Heart right ventricle (tissue), 16 donors: ENCODE measurements at regions not wholly inside any gene's neighbourhood (a gene's known extent, or its start where the extent isn't known, plus 50 kb on each side); places are given as distances from the start of the nearest gene placed in this dataset.

ENCODE experiments used
- ATAC-seq, 8 donors: fragments of 200-7000 bp; cut with Tn5 transposase; one replicate each; pipeline ENCODE4 v1.9.1; 2020; ENCODE audit warnings: mild to moderate bottlenecking in 8 of 8, moderate library complexity in 8 of 8, moderate number of reproducible peaks in 1 of 8
- DNase-seq, 2 donors: peaks; one replicate each; pipeline ENCODE4 v3.0.0-alpha.2; 2020
- H3K27ac ChIP-seq, 10 donors: fragments of 200-600 bp; sonication (generic) in 2 of 10; one replicate each; pipeline versions ENCODE4 v1.5.0 to v1.8.0; 2020 to 2022; ENCODE audit warnings: mild to moderate bottlenecking in 3 of 10
- H3K27me3 ChIP-seq, 7 donors: fragments of 200-600 bp; one replicate each; pipeline ENCODE4 v1.8.0; 2021 to 2022; ENCODE audit warnings: mild to moderate bottlenecking in 2 of 7
- H3K36me3 ChIP-seq, 9 donors: fragments of 200-600 bp; sonication (generic) in 1 of 9; one replicate each; pipeline versions ENCODE4 v1.5.0 to v1.8.0; 2020 to 2022; ENCODE audit warnings: mild to moderate bottlenecking in 2 of 9
- H3K4me1 ChIP-seq, 9 donors: fragments of 200-600 bp; sonication (generic) in 1 of 9; one replicate each; pipeline versions ENCODE4 v1.5.0 to v1.8.0; 2020 to 2022; ENCODE audit warnings: mild to moderate bottlenecking in 4 of 9
- H3K4me3 ChIP-seq, 10 donors: fragments of 200-600 bp; sonication (generic) in 2 of 10; one replicate each; pipeline versions ENCODE4 v1.5.0 to v1.8.0; 2020 to 2022; ENCODE audit warnings: mild to moderate bottlenecking in 7 of 10, moderate library complexity in 2 of 10
- H3K9me3 ChIP-seq, 11 donors: fragments of 200-600 bp in 10 of 11; sonication (generic) in 2 of 11; one replicate each; pipeline versions ENCODE4 v1.5.0 to v1.8.0; 2013 to 2022; ENCODE audit warnings: mild to moderate bottlenecking in 2 of 11, control low read depth in 1 of 11, moderate library complexity in 1 of 11
- CTCF ChIP-seq, 9 donors: fragments of 200-600 bp; sonication (generic) in 2 of 9; IDR thresholded peaks; one replicate each; pipeline versions ENCODE4 v1.5.0 to v1.8.0; 2021 to 2022; ENCODE audit warnings: antibody characterized with exemption in 9 of 9, mild to moderate bottlenecking in 5 of 9, moderate library complexity in 1 of 9
- WGBS, 2 donors: extraction: QIAGEN DNeasy Blood & Tissue Kit; methylation state at CpG; one replicate each; pipeline ENCODE4 v1.1.7; 2013; ENCODE audit warnings: inconsistent platforms in 1 of 2; 5-methylcytosine and 5-hydroxymethylcytosine counted together
- intact Hi-C, 10 donors: fragments of 100-400 bp; cut with DNase I; formaldehyde crosslinking; loops; one replicate each; pipeline versions ENCODE4 v1.11.1 to v1.14.2; 2022
- donor health status: Arrhythmogenic right ventricular cardiomyopathy.
- donor health status: ischemic (EF 13 %, LVEDD 7.1; RV severe dilation, severe dysfunction).
- donor health status: healthy with polysubstance abuse.
- donor health status: DM: no; HTN: yes; CAD: no.
- donor health status: DM: no; HTN: no; CAD: no.
- donor health status: ischemic (EF 25% LVEDD 6.9; RV normal size, moderate dysfunction).
- donor health status: ischemic (EF 25% LVEDD 5.7; RV mildly dilated, moderate dysfunction).
- donor health status: healthy.
- donor health status: DM: yes; HTN: yes; CAD: no.
- donor health status: Ischemic cardiomyopathy.
- donor health status: ischemic (EF 35%, LVEDD 5.7; RV mildly dilated, moderate dysfunction).
- donor health status: nonischemic (EF 11% LVEDD 7.7; RV severe dilation, severe dysfunction).
- donor health status: DM: yes; HTN: yes; CAD: no.
- donor health status: PGD.
- donor health status: ischemic (EF 29% LVEDD 5.4; RV normal size, mild dysfunction).
- donor health status: nonischemic (EF 23%, LVEDD 6.1; RV moderate dilation, normal function).

- Histone ChIP-seq H3K27me3 (no peaks in the 10 kb centered on the region), H3K27ac (no peak overlapping the region), H3K4me1 (peaks cover 0 to 4% (median 0%) of the 10 kb centered on the region in 9 donors), H3K9me3 (no peaks in the 10 kb centered on the region), H3K36me3 (no peaks in the 10 kb centered on the region), H3K4me3 (no peak overlapping the region)
- ATAC-seq (peak in 5 of 8 donors; percentile 19 to 58 (median 45)), DNase-seq (no peak)
- intact Hi-C loops, result loop anchor here in 2 of 10 donors (10.0 kb wide), 2 partner anchors 219 to 229 kb away; no protein-coding TSS in a partner anchor
- no peak for TF ChIP-seq CTCF (IDR thresholded peaks at IDR 0.05)
- WGBS, 2 donors, result 46 to 48% methylated on average over 3 of the region's 3 CpGs
Measured at GRCh38 chr3:31004025-31004678, 109.7 kb upstream of the GADL1 start.

GRCh38 chr3:31008994-31009393 is 114.5 kb upstream of the GADL1 start:
- H3K27me3 ChIP-seq, result no peaks in the 10 kb centered on the region
- no peak for DNase-seq
- no peaks in the 10 kb centered on the region for H3K36me3 ChIP-seq
- H3K27ac ChIP-seq, result no peak overlapping the region
- peaks cover 0 to 16% (median 0%) of the 10 kb centered on the region in 9 donors for H3K4me1 ChIP-seq
- H3K9me3 ChIP-seq, result peaks cover 0 to 9% (median 0%) of the 10 kb centered on the region in 11 donors
- peak in 2 of 8 donors; percentile 28 to 37 for ATAC-seq
- intact Hi-C loops, result loop anchor here in 2 of 10 donors (10.0 kb wide), 2 partner anchors 224 to 234 kb away; no protein-coding TSS in a partner anchor
- TF ChIP-seq CTCF (IDR thresholded peaks at IDR 0.05), result no peak
- H3K4me3 ChIP-seq, result no peak overlapping the region

GRCh38 chr3:31009881-31010280 is 115.4 kb upstream of the GADL1 start:
- H3K4me3 ChIP-seq, result no peak overlapping the region
- H3K27me3 ChIP-seq, result no peaks in the 10 kb centered on the region
- H3K9me3 ChIP-seq, result peaks cover 0 to 9% (median 0%) of the 10 kb centered on the region in 11 donors
- ATAC-seq, result no peak
- no peaks in the 10 kb centered on the region for H3K36me3 ChIP-seq
- no peak overlapping the region for H3K27ac ChIP-seq
- TF ChIP-seq CTCF (IDR thresholded peaks at IDR 0.05), result no peak
- intact Hi-C loops, result loop anchor here in 4 of 10 donors (5.0 to 10.0 kb wide), 3 partner anchors 225 to 235 kb away; no protein-coding TSS in a partner anchor
- DNase-seq, result no peak
- peaks cover 0 to 16% (median 0%) of the 10 kb centered on the region in 9 donors for H3K4me1 ChIP-seq

- ATAC-seq, result no peak
- Histone ChIP-seq H3K36me3 (no peaks in the 10 kb centered on the region), H3K4me1 (peaks cover 0 to 16% (median 0%) of the 10 kb centered on the region in 9 donors), H3K4me3 (no peak overlapping the region), H3K27me3 (no peaks in the 10 kb centered on the region), H3K9me3 (peaks cover 0 to 9% (median 0%) of the 10 kb centered on the region in 11 donors), H3K27ac (no peak overlapping the region)
- intact Hi-C loops, result loop anchor here in 2 of 10 donors (5.0 to 10.0 kb wide), 2 partner anchors 233 to 236 kb away; no protein-coding TSS in a partner anchor
- TF ChIP-seq CTCF (IDR thresholded peaks at IDR 0.05), result no peak
- no peak for DNase-seq
- WGBS, 2 donors, result 63 to 79% methylated on average over 2 of the region's 2 CpGs
Measured at GRCh38 chr3:31010491-31010890, 116.0 kb upstream of the GADL1 start.
